ENCODE measurements at regions not wholly inside any gene's neighbourhood (a gene's known extent, or its start where the extent isn't known, plus 50 kb on each side); places are given as distances from the start of the nearest gene placed in this dataset.

DNA sequence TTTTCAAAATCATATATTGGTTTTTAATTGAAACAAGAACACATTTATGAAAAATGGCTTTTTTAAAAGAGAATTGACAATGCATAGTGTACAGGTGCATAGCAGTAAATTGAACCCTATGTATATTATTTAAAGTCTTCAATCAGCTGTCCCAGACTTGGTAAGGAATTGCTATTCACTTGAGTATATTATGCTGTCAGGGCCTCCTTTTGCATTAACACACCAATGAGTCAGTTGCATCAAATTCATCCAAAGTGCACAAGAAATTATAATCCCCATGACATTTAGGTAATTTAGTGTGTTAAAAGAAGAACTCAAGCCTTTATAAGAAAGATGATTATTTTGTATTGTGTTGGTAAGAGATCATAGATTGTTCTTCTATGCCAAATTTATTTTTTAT lies 748.8 kb upstream of the RIOK2 start:
- no peaks in the 10 kb centered on the region for H3K36me3 ChIP-seq
- H3K27me3 ChIP-seq (ENCODE audit: low read depth), result no peaks in the 10 kb centered on the region
- no peaks in the 10 kb centered on the region for H3K4me1 ChIP-seq
- TF ChIP-seq CTCF (IDR thresholded peaks at IDR 0.05; ENCODE audit: borderline replicate concordance), result no peak
- no peak overlapping the region for H3K4me3 ChIP-seq
- no peak for DNase-seq
- H3K27ac ChIP-seq (replicated peaks), result no peak overlapping the region
- peaks cover 5% of the 10 kb centered on the region for H3K9me3 ChIP-seq (replicated peaks)
- intact Hi-C loops (cut with micrococcal nuclease), result no loop called here

DNA sequence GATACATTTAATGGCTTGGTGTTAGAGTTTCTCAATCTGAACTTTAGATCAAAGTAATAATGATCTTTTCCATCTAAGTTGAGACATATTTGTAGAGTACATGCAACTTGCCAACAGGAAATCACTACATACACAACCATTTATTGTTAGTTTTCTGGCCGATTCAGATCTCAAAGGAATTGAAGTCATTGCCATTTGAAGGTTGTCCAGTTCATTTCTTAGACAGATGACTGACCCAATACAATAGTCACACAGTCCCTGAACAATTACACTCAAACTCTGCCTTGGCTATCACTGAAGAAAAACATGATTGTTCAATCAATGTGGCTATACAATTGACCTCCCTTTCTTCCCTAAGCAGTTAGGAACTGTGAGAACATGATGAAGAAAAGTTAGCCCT lies 753.2 kb upstream of the RIOK2 start:
- H3K4me1 ChIP-seq, result no peaks in the 10 kb centered on the region
- no peak for DNase-seq
- H3K27ac ChIP-seq (replicated peaks), result no peak overlapping the region
- H3K36me3 ChIP-seq, result no peaks in the 10 kb centered on the region
- H3K9me3 ChIP-seq (replicated peaks), result peaks cover 6% of the 10 kb centered on the region
- no peak for TF ChIP-seq CTCF (IDR thresholded peaks at IDR 0.05; ENCODE audit: borderline replicate concordance)
- no peaks in the 10 kb centered on the region for H3K27me3 ChIP-seq (ENCODE audit: low read depth)
- H3K4me3 ChIP-seq, result no peak overlapping the region
- intact Hi-C loops (cut with micrococcal nuclease), result no loop called here

DNA sequence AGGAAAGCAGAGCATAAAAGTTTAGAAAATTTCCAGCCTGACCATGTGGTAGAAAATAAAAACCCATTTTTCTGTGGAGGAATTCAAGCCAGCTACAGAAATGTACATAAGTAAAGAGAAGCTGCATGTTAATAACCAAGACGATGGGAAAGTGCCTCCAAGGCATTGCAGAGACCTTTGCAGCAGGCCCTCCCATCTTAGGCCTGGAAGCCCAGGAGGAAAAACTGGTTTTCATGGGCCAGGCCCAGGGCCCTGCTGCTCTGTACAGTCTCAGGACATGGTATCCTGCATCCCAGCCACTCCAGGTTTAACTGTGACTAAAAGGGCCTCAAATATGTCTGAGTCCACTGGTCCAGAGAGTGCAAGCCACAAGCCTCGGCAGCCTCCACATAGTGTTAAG lies 754.8 kb upstream of the RIOK2 start:
- peaks cover 6% of the 10 kb centered on the region for H3K9me3 ChIP-seq (replicated peaks)
- no peak overlapping the region for H3K27ac ChIP-seq (replicated peaks)
- no peaks in the 10 kb centered on the region for H3K36me3 ChIP-seq
- H3K27me3 ChIP-seq (ENCODE audit: low read depth), result no peaks in the 10 kb centered on the region
- DNase-seq, result no peak
- H3K4me3 ChIP-seq, result no peak overlapping the region
- intact Hi-C loops (cut with micrococcal nuclease), result no loop called here
- TF ChIP-seq CTCF (IDR thresholded peaks at IDR 0.05; ENCODE audit: borderline replicate concordance), result no peak
- no peaks in the 10 kb centered on the region for H3K4me1 ChIP-seq

DNA sequence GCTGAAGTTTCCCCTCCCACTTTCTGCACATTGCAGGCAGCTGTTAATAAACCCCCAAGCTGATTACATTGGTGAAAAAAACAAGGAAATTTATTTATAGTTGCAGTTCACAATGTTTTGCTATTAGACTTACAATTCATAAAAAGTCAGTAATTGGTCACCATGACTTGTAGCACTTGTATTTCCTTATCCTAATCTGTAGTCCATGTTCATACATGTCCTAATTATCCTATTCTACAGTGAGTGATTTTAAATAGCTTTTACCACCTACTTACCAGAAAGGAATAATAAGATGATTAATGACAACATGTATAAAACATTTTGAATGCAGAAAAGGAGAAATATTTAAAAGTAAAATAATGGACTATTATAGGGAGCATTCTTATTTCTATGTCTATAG lies 760.0 kb upstream of the RIOK2 start:
- no peak for TF ChIP-seq CTCF (IDR thresholded peaks at IDR 0.05; ENCODE audit: borderline replicate concordance)
- H3K4me3 ChIP-seq, result no peak overlapping the region

DNA sequence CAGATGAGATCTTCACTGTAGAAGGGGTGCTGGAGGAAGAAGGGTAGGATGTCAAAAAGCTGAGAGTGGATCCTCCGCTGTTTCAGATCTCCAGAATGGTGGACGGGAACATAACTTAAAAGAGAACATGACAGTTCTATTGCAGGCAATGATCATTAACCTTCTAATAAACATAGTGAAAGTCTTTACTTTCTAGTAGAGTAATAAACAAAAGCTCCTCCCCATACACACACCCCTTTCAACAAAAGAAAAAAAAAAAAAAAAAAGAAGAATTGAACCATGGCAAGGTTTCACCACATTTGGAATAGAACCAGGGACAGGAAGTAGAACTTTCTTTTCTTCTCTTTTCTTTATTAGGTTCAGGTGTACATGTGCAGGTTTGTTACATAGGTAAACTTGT lies 768.1 kb upstream of the RIOK2 start:
- no peaks in the 10 kb centered on the region for H3K4me1 ChIP-seq
- DNase-seq, result no peak
- peaks cover 11% of the 10 kb centered on the region for H3K9me3 ChIP-seq (replicated peaks)
- no peaks in the 10 kb centered on the region for H3K36me3 ChIP-seq
- H3K27ac ChIP-seq (replicated peaks), result no peak overlapping the region
- no peak overlapping the region for H3K4me3 ChIP-seq
- no peaks in the 10 kb centered on the region for H3K27me3 ChIP-seq (ENCODE audit: low read depth)
- intact Hi-C loops (cut with micrococcal nuclease), result no loop called here
- TF ChIP-seq CTCF (IDR thresholded peaks at IDR 0.05; ENCODE audit: borderline replicate concordance), result no peak

More for the DNA sequence above, 760.0 kb upstream of the RIOK2 start:
- Histone ChIP-seq H3K9me3 (replicated peaks) (peaks cover 4% of the 10 kb centered on the region), H3K27ac (replicated peaks) (no peak overlapping the region), H3K4me1 (no peaks in the 10 kb centered on the region), H3K27me3 (ENCODE audit: low read depth) (no peaks in the 10 kb centered on the region), H3K36me3 (no peaks in the 10 kb centered on the region)
- intact Hi-C loops (cut with micrococcal nuclease), result no loop called here
- DNase-seq, result no peak

DNA sequence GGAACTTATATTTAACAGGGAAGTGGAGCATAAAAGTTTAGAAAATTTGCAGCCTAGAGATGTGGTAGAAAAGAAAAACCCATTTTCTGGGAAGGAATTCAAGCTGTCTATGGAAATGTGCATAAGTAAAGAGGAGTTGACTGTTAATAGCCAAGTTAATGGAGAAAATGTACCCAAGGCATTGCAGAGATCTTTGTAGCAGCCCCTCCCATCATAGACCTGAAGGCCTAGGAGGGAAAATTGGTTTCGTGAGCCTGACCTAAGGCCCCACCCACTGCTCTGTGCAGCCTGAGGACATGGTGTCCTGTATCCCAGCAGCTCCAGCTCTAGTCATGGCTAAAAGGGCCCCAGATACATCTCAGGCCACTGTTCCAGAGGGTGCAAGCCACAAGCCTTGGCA lies 772.4 kb upstream of the RIOK2 start:
- no peak for DNase-seq
- no peak for TF ChIP-seq CTCF (IDR thresholded peaks at IDR 0.05; ENCODE audit: borderline replicate concordance)
- Histone ChIP-seq H3K36me3 (no peaks in the 10 kb centered on the region), H3K4me1 (no peaks in the 10 kb centered on the region), H3K4me3 (no peak overlapping the region), H3K27me3 (ENCODE audit: low read depth) (no peaks in the 10 kb centered on the region), H3K27ac (replicated peaks) (no peak overlapping the region), H3K9me3 (replicated peaks) (peaks cover 6% of the 10 kb centered on the region)
- intact Hi-C loops (cut with micrococcal nuclease), result no loop called here
